ENCODE measurements at regions not wholly inside any gene's neighbourhood (a gene's known extent, or its start where the extent isn't known, plus 50 kb on each side); places are given as distances from the start of the nearest gene placed in this dataset.

DNA sequence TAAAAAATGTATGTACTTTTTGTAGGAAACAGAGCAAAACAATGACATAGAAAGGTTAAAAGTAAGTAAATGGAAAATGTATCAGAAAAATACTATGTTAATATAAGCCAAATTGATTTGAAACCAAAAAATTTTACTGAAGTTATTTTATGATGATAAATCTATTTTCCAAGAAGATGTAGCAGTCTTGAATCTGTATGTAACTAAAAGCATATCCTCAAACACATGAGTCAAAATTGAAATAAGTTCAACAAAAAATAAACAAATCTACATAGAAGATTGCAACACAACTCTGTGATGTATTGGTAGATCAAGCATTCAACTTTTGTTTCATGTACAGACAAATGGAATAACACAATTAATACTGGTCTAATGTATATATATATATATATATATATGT, 450.0 kb downstream of the SPRY1 start:
- Mint-ChIP-seq H3K4me1 (no peaks in the 10 kb centered on the region), H3K27me3 (no peaks in the 10 kb centered on the region), H3K36me3 (no peaks in the 10 kb centered on the region), H3K9me3 (no peaks in the 10 kb centered on the region), H3K27ac (no peak overlapping the region), H3K4me3 (no peak overlapping the region)
- ATAC-seq = no peak

DNA sequence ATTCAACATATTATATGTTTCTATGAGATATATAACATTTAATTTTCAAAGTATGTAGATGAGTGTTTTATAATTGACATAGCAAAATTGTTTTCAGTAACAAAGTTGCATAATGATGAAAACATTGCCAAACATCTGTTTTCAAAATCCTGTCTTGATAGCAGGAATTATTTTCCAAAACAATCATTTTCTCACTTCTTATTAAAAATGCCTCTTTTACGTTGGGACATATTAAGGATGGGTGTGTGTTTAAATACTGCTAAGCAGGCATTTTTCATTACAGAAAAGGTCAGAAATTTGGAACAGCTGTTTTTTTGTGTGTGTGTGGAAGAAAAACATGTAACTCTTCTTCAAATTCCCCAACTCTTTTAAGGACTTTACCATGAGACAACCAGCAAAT, 452.0 kb downstream of the SPRY1 start:
- no peak for ATAC-seq
- H3K36me3 Mint-ChIP-seq = no peaks in the 10 kb centered on the region

DNA sequence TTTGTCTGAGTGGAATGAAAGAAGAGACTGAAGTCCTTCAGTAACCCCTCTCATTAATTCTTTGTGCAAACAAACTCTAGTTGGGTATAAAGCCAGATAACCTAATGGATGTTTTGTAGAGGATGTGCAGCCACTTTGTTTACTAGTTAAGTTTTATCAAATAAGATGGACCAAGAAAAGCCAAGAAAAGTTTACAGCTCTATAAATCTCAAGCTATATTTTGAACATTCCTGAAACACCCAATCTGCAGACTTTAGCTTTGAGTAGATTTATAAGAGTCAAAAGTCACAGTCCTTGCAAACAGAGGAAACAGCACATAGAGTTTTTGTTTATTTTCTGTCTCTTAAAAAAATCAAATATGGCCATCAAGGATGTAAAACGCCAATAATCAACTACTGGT, 452.9 kb downstream of the SPRY1 start:
- no peaks in the 10 kb centered on the region for H3K27me3 Mint-ChIP-seq
- no peak for ATAC-seq
- no peaks in the 10 kb centered on the region for H3K9me3 Mint-ChIP-seq
- no peaks in the 10 kb centered on the region for H3K4me1 Mint-ChIP-seq
- no peaks in the 10 kb centered on the region for H3K36me3 Mint-ChIP-seq
- no peak overlapping the region for H3K4me3 Mint-ChIP-seq
- H3K27ac Mint-ChIP-seq = no peak overlapping the region

More for the DNA sequence above, 452.0 kb downstream of the SPRY1 start:
- Mint-ChIP-seq H3K27ac (no peak overlapping the region), H3K4me1 (no peaks in the 10 kb centered on the region), H3K27me3 (no peaks in the 10 kb centered on the region), H3K4me3 (no peak overlapping the region), H3K9me3 (no peaks in the 10 kb centered on the region)

- Mint-ChIP-seq H3K36me3 (no peaks in the 10 kb centered on the region), H3K4me1 (no peaks in the 10 kb centered on the region), H3K9me3 (no peaks in the 10 kb centered on the region), H3K27ac (no peak overlapping the region), H3K27me3 (no peaks in the 10 kb centered on the region), H3K4me3 (no peak overlapping the region)
- no peak for ATAC-seq
Measured at GRCh38 chr4:123851521-123851920, 454.9 kb downstream of the SPRY1 start.

- no peaks in the 10 kb centered on the region for H3K36me3 Mint-ChIP-seq
- no peak for ATAC-seq
- no peaks in the 10 kb centered on the region for H3K4me1 Mint-ChIP-seq
- H3K4me3 Mint-ChIP-seq = no peak overlapping the region
- H3K27me3 Mint-ChIP-seq = no peaks in the 10 kb centered on the region
- no peaks in the 10 kb centered on the region for H3K9me3 Mint-ChIP-seq
- H3K27ac Mint-ChIP-seq = no peak overlapping the region
Measured at GRCh38 chr4:123853651-123854050, 457.1 kb downstream of the SPRY1 start.

- no peaks in the 10 kb centered on the region for H3K9me3 Mint-ChIP-seq
- no peaks in the 10 kb centered on the region for H3K4me1 Mint-ChIP-seq
- H3K4me3 Mint-ChIP-seq = no peak overlapping the region
- H3K27ac Mint-ChIP-seq = no peak overlapping the region
- no peaks in the 10 kb centered on the region for H3K36me3 Mint-ChIP-seq
- no peaks in the 10 kb centered on the region for H3K27me3 Mint-ChIP-seq
- ATAC-seq = no peak
Measured at GRCh38 chr4:123856689-123857545, 460.3 kb downstream of the SPRY1 start.

DNA sequence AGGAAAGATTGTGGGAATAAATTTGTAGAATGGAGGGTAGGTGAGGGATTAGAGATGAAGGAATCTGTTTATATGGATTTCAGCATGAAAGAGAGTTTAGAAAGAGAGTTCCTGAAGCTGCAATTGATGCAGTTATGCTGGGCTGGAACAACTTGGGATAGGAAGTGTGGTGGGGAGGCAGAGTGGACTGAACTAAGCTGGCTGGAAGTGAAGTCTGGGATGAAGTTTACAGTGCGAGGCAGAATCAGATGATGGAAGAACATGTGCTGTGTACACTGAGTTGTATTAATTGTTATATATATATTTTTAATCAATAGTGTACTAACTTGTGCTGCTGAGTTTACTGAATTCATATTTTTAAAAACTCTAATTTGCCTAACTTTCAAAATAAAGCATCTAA, 461.9 kb downstream of the SPRY1 start:
- H3K4me1 Mint-ChIP-seq = no peaks in the 10 kb centered on the region
- no peak for ATAC-seq
- no peaks in the 10 kb centered on the region for H3K36me3 Mint-ChIP-seq
- H3K27me3 Mint-ChIP-seq = no peaks in the 10 kb centered on the region
- H3K27ac Mint-ChIP-seq = no peak overlapping the region
- H3K9me3 Mint-ChIP-seq = no peaks in the 10 kb centered on the region
- no peak overlapping the region for H3K4me3 Mint-ChIP-seq

GRCh38 chr4:123862812-123863211, 466.2 kb downstream of the SPRY1 start:
- no peak overlapping the region for H3K27ac Mint-ChIP-seq
- no peak overlapping the region for H3K4me3 Mint-ChIP-seq
- H3K4me1 Mint-ChIP-seq = no peaks in the 10 kb centered on the region
- no peaks in the 10 kb centered on the region for H3K36me3 Mint-ChIP-seq
- peaks cover 3% of the 10 kb centered on the region for H3K9me3 Mint-ChIP-seq
- no peaks in the 10 kb centered on the region for H3K27me3 Mint-ChIP-seq
- no peak for ATAC-seq

DNA sequence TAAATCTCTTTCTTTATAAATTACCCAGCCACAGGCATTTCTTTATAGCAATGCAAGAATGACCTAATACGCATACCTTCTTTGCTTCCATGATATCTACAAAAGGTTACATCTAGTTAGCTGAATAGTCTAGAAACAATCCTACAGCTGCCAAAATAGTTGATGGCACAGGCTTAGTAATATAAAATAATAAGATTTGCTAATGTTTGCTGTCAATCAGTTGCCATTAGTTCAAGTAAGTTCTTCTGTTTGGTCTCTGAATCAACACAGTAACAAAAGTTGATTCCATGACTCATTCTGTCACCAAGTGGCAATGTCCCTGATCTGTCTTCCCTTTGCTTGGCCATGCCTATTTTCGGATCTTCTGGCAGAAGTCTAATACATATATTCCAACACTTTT, 470.2 kb downstream of the SPRY1 start:
- no peaks in the 10 kb centered on the region for H3K36me3 Mint-ChIP-seq
- peaks cover 5% of the 10 kb centered on the region for H3K9me3 Mint-ChIP-seq

GRCh38 chr4:123867910-123868587, 471.5 kb downstream of the SPRY1 start:
- H3K9me3 Mint-ChIP-seq = peaks cover 5% of the 10 kb centered on the region
- no peaks in the 10 kb centered on the region for H3K27me3 Mint-ChIP-seq
- H3K27ac Mint-ChIP-seq = no peak overlapping the region
- no peak for ATAC-seq
- no peaks in the 10 kb centered on the region for H3K36me3 Mint-ChIP-seq
- no peak overlapping the region for H3K4me3 Mint-ChIP-seq
- H3K4me1 Mint-ChIP-seq = no peaks in the 10 kb centered on the region

More for the DNA sequence above, 470.2 kb downstream of the SPRY1 start:
- Mint-ChIP-seq H3K4me3 (no peak overlapping the region), H3K27me3 (no peaks in the 10 kb centered on the region), H3K27ac (no peak overlapping the region), H3K4me1 (no peaks in the 10 kb centered on the region)
- ATAC-seq = no peak

DNA sequence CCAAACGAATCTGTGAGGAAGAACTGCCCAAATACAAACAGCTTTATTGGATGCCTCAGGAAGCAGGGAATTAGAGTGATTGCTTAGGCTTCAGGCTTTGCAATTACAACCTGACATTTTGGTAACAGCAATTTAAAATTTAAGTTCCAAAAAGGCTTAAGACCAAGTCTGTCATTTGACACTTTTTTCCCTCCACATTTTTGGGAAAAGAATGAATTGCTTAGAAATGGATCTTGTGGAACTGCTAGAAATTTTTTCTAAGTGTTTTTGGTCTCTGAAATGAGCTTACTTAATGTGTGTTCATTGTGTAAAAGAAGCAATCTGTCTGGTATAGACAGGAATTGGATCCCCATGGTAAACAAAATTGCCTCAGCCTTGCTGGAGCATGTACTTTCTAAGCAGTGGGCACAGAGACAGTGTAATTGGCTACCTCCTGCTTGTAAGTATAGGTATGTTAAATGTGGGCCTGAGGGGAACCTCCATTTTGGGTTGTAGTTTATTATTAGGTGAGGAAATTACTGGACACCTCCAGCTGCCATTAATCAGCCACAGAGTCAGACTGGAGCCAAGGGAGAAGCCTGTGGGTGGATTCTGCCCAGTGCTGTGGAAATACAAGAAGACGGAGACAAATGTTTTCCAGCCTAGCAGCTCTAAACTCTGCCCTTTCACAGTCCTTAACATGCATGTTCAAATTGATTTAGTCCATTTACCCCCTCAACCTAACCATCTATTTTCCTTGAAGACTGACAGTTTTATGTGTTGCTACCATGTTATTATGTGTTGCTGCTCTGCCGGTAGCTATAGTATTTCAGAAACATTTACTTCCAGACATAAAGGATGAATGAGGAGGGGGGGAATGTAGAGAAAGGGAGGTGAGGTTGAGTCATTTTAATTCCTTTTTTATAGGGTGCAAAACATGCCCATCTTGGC, 473.0 kb downstream of the SPRY1 start:
- ATAC-seq = no peak
- Mint-ChIP-seq H3K9me3 (peaks cover 5% of the 10 kb centered on the region), H3K27me3 (no peaks in the 10 kb centered on the region), H3K4me3 (no peak overlapping the region), H3K36me3 (no peaks in the 10 kb centered on the region), H3K27ac (no peak overlapping the region), H3K4me1 (no peaks in the 10 kb centered on the region)

DNA sequence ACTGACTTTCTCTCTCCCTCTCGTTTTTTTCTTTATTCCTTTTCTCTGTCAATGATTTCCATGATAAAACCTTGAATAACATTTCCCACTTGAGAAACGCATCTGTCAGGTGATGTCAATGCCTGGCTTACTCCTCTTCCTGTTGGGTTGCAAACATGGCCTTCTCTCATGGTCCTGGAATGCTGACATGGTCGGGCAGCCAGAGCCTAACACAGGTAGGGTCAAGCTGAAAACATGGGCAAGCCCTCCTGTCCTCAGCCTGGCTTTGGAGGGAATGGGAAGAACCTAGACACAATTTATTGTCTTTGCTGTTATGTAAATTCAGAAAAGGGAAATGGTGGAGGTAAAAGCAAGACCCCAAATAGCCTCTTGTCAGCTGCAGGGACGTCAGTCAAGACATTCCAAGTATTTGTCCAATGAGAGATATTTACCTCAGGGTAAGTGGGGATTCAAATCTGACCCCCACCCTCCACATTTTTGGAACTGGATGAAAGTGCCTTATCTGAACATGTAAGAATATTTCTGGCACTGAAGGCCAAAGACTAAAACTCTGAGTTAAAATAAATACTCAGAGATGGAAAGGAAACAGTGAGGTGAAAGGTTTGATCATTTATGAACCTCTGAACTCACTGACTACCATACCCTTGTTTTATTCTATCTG, 473.8 kb downstream of the SPRY1 start:
- Mint-ChIP-seq H3K27me3 (no peaks in the 10 kb centered on the region), H3K9me3 (peaks cover 5% of the 10 kb centered on the region), H3K4me3 (no peak overlapping the region), H3K27ac (no peak overlapping the region), H3K36me3 (no peaks in the 10 kb centered on the region), H3K4me1 (no peaks in the 10 kb centered on the region)
- ATAC-seq = no peak

GRCh38 chr4:123871341-123871740, 474.7 kb downstream of the SPRY1 start:
- no peak overlapping the region for H3K27ac Mint-ChIP-seq
- peaks cover 5% of the 10 kb centered on the region for H3K9me3 Mint-ChIP-seq
- no peaks in the 10 kb centered on the region for H3K27me3 Mint-ChIP-seq
- no peaks in the 10 kb centered on the region for H3K36me3 Mint-ChIP-seq
- no peak for ATAC-seq
- H3K4me1 Mint-ChIP-seq = no peaks in the 10 kb centered on the region
- H3K4me3 Mint-ChIP-seq = no peak overlapping the region

GRCh38 chr4:123874063-123874462, 477.5 kb downstream of the SPRY1 start:
- Mint-ChIP-seq H3K36me3 (no peaks in the 10 kb centered on the region), H3K9me3 (peaks cover 3% of the 10 kb centered on the region), H3K4me3 (no peak overlapping the region), H3K4me1 (no peaks in the 10 kb centered on the region), H3K27me3 (no peaks in the 10 kb centered on the region), H3K27ac (no peak overlapping the region)
- no peak for ATAC-seq

- Mint-ChIP-seq H3K27me3 (no peaks in the 10 kb centered on the region), H3K9me3 (peaks cover 3% of the 10 kb centered on the region), H3K36me3 (no peaks in the 10 kb centered on the region), H3K27ac (no peak overlapping the region), H3K4me1 (no peaks in the 10 kb centered on the region), H3K4me3 (no peak overlapping the region)
- ATAC-seq = no peak
Measured at GRCh38 chr4:123876143-123876542, 479.5 kb downstream of the SPRY1 start.

Data from stimulated activated memory B cell treated with anti-CD40 and anti-IgM and Interleukin-4, amounts not matched to agents 10 μg/mL and 1 μg/mL and 100 μg/mL, for 72 hours (primary cell).